ENCODE measurements at regions not wholly inside any gene's neighbourhood (a gene's known extent, or its start where the extent isn't known, plus 50 kb on each side); places are given as distances from the start of the nearest gene placed in this dataset.

DNA sequence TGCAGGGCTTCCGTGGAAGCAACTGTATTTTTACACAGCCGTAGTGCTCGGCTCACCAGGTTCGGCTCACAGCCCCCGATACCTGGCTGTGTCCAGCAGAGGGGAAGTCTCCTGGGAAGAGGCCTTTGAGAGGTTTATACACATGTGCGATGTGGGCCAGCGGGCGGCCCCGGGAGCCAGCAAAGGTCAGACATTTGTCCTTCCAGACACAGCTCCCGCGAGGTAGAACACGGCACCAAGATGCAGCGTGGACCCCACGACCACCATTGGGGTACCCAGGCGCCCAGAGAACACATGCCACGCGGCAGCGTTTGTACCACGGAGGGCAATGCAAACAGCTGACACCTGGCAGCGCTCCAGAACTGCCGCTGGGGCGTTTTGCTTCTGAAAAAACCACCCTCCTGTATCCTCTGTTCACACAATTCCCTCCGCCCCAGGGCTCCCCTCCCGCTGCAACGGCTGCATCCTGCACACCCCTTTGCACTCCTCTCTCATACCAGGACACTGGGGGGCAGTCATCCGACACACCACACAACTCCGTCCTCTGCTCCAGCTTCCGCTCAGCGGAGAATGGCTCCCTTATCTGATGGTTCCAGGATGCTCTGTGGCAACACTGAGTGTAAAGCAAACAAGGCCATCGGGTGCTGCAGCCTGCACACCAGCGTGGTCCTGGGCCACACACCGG is 235.3 kb downstream of the SYK start:
- TF ChIP-seq ARNTL (CRISPR knock-in tag; IDR thresholded peaks at IDR 0.05; ENCODE audit: borderline replicate concordance, low read depth) (no peak), ZC3H10 (CRISPR knock-in tag; IDR thresholded peaks at IDR 0.05) (no peak), ISL1 (CRISPR knock-in tag; IDR thresholded peaks at IDR 0.05) (no peak), ZNF70 (CRISPR knock-in tag; IDR thresholded peaks at IDR 0.05) (no peak), PPARA (CRISPR knock-in tag; IDR thresholded peaks at IDR 0.05; ENCODE audit: borderline replicate concordance) (no peak), SNAI2 (CRISPR knock-in tag; IDR thresholded peaks at IDR 0.05) (no peak), ESRRG (CRISPR knock-in tag; IDR thresholded peaks at IDR 0.05) (no peak), ZNF565 (CRISPR knock-in tag; conservative IDR thresholded peaks at IDR 0.05; ENCODE audit: low read depth) (no peak), BACH2 (CRISPR knock-in tag; IDR thresholded peaks at IDR 0.05; ENCODE audit: borderline replicate concordance) (no peak), ZFP3 (CRISPR knock-in tag; IDR thresholded peaks at IDR 0.05) (no peak)
- TF ChIP-seq, protein P1, sequence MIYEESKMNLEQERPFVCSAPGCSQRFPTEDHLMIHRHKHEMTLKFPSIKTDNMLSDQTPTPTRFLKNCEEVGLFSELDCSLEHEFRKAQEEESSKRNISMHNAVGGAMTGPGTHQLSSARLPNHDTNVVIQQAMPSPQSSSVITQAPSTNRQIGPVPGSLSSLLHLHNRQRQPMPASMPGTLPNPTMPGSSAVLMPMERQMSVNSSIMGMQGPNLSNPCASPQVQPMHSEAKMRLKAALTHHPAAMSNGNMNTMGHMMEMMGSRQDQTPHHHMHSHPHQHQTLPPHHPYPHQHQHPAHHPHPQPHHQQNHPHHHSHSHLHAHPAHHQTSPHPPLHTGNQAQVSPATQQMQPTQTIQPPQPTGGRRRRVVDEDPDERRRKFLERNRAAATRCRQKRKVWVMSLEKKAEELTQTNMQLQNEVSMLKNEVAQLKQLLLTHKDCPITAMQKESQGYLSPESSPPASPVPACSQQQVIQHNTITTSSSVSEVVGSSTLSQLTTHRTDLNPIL (CRISPR knock-in tag; IDR thresholded peaks at IDR 0.05; ENCODE audit: low read depth) = no peak
- TF ChIP-seq, protein P2, sequence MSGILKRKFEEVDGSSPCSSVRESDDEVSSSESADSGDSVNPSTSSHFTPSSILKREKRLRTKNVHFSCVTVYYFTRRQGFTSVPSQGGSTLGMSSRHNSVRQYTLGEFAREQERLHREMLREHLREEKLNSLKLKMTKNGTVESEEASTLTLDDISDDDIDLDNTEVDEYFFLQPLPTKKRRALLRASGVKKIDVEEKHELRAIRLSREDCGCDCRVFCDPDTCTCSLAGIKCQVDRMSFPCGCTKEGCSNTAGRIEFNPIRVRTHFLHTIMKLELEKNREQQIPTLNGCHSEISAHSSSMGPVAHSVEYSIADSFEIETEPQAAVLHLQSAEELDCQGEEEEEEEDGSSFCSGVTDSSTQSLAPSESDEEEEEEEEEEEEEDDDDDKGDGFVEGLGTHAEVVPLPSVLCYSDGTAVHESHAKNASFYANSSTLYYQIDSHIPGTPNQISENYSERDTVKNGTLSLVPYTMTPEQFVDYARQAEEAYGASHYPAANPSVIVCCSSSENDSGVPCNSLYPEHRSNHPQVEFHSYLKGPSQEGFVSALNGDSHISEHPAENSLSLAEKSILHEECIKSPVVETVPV (CRISPR knock-in tag; IDR thresholded peaks at IDR 0.05) = no peak
- TF ChIP-seq, protein P3, sequence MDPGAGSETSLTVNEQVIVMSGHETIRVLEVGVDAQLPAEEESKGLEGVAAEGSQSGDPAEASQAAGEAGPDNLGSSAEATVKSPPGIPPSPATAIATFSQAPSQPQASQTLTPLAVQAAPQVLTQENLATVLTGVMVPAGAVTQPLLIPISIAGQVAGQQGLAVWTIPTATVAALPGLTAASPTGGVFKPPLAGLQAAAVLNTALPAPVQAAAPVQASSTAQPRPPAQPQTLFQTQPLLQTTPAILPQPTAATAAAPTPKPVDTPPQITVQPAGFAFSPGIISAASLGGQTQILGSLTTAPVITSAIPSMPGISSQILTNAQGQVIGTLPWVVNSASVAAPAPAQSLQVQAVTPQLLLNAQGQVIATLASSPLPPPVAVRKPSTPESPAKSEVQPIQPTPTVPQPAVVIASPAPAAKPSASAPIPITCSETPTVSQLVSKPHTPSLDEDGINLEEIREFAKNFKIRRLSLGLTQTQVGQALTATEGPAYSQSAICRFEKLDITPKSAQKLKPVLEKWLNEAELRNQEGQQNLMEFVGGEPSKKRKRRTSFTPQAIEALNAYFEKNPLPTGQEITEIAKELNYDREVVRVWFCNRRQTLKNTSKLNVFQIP (CRISPR knock-in tag; IDR thresholded peaks at IDR 0.05; ENCODE audit: borderline replicate concordance, low read depth) = no peak
- TF ChIP-seq, protein P4, sequence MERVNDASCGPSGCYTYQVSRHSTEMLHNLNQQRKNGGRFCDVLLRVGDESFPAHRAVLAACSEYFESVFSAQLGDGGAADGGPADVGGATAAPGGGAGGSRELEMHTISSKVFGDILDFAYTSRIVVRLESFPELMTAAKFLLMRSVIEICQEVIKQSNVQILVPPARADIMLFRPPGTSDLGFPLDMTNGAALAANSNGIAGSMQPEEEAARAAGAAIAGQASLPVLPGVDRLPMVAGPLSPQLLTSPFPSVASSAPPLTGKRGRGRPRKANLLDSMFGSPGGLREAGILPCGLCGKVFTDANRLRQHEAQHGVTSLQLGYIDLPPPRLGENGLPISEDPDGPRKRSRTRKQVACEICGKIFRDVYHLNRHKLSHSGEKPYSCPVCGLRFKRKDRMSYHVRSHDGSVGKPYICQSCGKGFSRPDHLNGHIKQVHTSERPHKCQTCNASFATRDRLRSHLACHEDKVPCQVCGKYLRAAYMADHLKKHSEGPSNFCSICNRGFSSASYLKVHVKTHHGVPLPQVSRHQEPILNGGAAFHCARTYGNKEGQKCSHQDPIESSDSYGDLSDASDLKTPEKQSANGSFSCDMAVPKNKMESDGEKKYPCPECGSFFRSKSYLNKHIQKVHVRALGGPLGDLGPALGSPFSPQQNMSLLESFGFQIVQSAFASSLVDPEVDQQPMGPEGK (CRISPR knock-in tag; IDR thresholded peaks at IDR 0.05; ENCODE audit: borderline replicate concordance) = no peak
